SK-N-SH treated with all-trans-retinoic acid at 6 μM for 48 hours (cell line): ENCODE measurements at regions not wholly inside any gene's neighbourhood (a gene's known extent, or its start where the extent isn't known, plus 50 kb on each side); places are given as distances from the start of the nearest gene placed in this dataset.

ENCODE experiments used
- ATAC-seq: fragments of 200-7000 bp; cut with Tn5 transposase; 3 replicates; pipeline ENCODE4 v1.9.1; 2020; ENCODE audit warnings: mild to moderate bottlenecking, moderate library complexity
- ARNTL ChIP-seq: fragments of 450-650 bp; formaldehyde crosslinking; IDR thresholded peaks from 2 replicates; pipeline ENCODE4 v1.5.0; 2020; ENCODE audit warnings: low read depth, mild to moderate bottlenecking, moderate library complexity, borderline replicate concordance
- BACH2 ChIP-seq: fragments of 250-450 bp; sonication (Bioruptor Pico); IDR thresholded peaks from 2 replicates; pipeline ENCODE4 v1.9.0; 2021; ENCODE audit warnings: mild to moderate bottlenecking, borderline replicate concordance
- CSDC2 ChIP-seq: fragments of 250-450 bp; sonication (Bioruptor Pico); IDR thresholded peaks from 2 replicates; pipeline ENCODE4 v1.5.0; 2020; ENCODE audit warnings: mild to moderate bottlenecking, moderate library complexity
- ESRRG ChIP-seq: fragments of 250-450 bp; sonication (Bioruptor Pico); IDR thresholded peaks from 2 replicates; pipeline ENCODE4 v1.6.1; 2021; ENCODE audit warnings: mild to moderate bottlenecking
- GLIS3 ChIP-seq: fragments of 250-450 bp; sonication (Bioruptor Pico); IDR thresholded peaks from 2 replicates; pipeline ENCODE4 v1.5.0; 2020; ENCODE audit warnings: mild to moderate bottlenecking, moderate library complexity
- ISL1 ChIP-seq: fragments of 250-450 bp; sonication (Bioruptor Pico); IDR thresholded peaks from 2 replicates; pipeline ENCODE4 v2.1.2; 2022; ENCODE audit warnings: mild to moderate bottlenecking, moderate library complexity
- OSR1 ChIP-seq: fragments of 250-450 bp; sonication (Bioruptor Pico); IDR thresholded peaks from 2 replicates; pipeline ENCODE4 v1.8.0; 2022; ENCODE audit warnings: moderate library complexity, mild to moderate bottlenecking, inconsistent platforms
- RARB ChIP-seq: fragments of 250-450 bp; sonication (Bioruptor Pico); IDR thresholded peaks from 2 replicates; pipeline ENCODE4 v1.8.0; 2021; ENCODE audit warnings: mild to moderate bottlenecking, moderate library complexity
- SNAI2 ChIP-seq: fragments of 250-450 bp; sonication (Bioruptor Pico); IDR thresholded peaks from 2 replicates; pipeline ENCODE4 v1.5.0; 2020; ENCODE audit warnings: mild to moderate bottlenecking, moderate library complexity
- TCF4 ChIP-seq: fragments of 250-450 bp; sonication (Bioruptor Pico); IDR thresholded peaks from 2 replicates; pipeline ENCODE4 v1.8.0; 2021; ENCODE audit warnings: mild to moderate bottlenecking, moderate library complexity, borderline replicate concordance
- TOX ChIP-seq: fragments of 250-450 bp; sonication (Bioruptor Pico); IDR thresholded peaks from 2 replicates; pipeline ENCODE4 v1.8.0; 2021; ENCODE audit warnings: mild to moderate bottlenecking, moderate library complexity, borderline replicate concordance
- ZC3H10 ChIP-seq: fragments of 250-450 bp; sonication (Bioruptor Pico); IDR thresholded peaks from 2 replicates; pipeline ENCODE4 v1.5.1; 2021; ENCODE audit warnings: mild to moderate bottlenecking, moderate library complexity
- ZFP3 ChIP-seq: fragments of 250-450 bp; sonication (Bioruptor Pico); IDR thresholded peaks from 2 replicates; pipeline ENCODE4 v1.5.0; 2020; ENCODE audit warnings: mild to moderate bottlenecking, moderate library complexity
- ZFP30 ChIP-seq: fragments of 450-650 bp; formaldehyde crosslinking; IDR thresholded peaks from 2 replicates; pipeline ENCODE4 v1.5.0; 2022; ENCODE audit warnings: mild to moderate bottlenecking, moderate library complexity
- ZNF565 ChIP-seq: fragments of 450-650 bp; formaldehyde crosslinking; conservative IDR thresholded peaks from 2 replicates; pipeline ENCODE4 v1.5.0; 2020; ENCODE audit warnings: low read depth, mild to moderate bottlenecking, moderate library complexity
- ZNF70 ChIP-seq: fragments of 450-650 bp; formaldehyde crosslinking; IDR thresholded peaks from 2 replicates; pipeline ENCODE4 v1.5.0; 2020; ENCODE audit warnings: mild to moderate bottlenecking, moderate library complexity
- ZNF8 ChIP-seq: fragments of 450-650 bp; formaldehyde crosslinking; IDR thresholded peaks from 2 replicates; pipeline ENCODE4 v1.5.0; 2020; ENCODE audit warnings: mild to moderate bottlenecking, moderate library complexity
- TF ChIP-seq, protein P1 (sequence below): fragments of 250-450 bp; sonication (Bioruptor Pico); IDR thresholded peaks from 2 replicates; pipeline ENCODE4 v1.5.0; 2020; ENCODE audit warnings: mild to moderate bottlenecking, moderate library complexity
- TF ChIP-seq, protein P2 (sequence below): fragments of 250-450 bp; sonication (Bioruptor Pico); IDR thresholded peaks from 2 replicates; pipeline ENCODE4 v1.5.1; 2021; ENCODE audit warnings: mild to moderate bottlenecking, moderate library complexity
- TF ChIP-seq, protein P3 (sequence below): fragments of 250-450 bp; sonication (Bioruptor Pico); IDR thresholded peaks from 2 replicates; pipeline ENCODE4 v1.5.1; 2020; ENCODE audit warnings: low read depth, mild to moderate bottlenecking, moderate library complexity
- TF ChIP-seq, protein P4 (sequence below): fragments of 250-450 bp; sonication (Bioruptor Pico); IDR thresholded peaks from 2 replicates; pipeline ENCODE4 v1.8.0; 2021; ENCODE audit warnings: low read depth, mild to moderate bottlenecking, moderate library complexity, borderline replicate concordance
- TF ChIP-seq, protein P5 (sequence below): fragments of 250-450 bp; sonication (Bioruptor Pico); IDR thresholded peaks from 2 replicates; pipeline ENCODE4 v1.8.0; 2020; ENCODE audit warnings: mild to moderate bottlenecking, moderate library complexity, borderline replicate concordance

DNA sequence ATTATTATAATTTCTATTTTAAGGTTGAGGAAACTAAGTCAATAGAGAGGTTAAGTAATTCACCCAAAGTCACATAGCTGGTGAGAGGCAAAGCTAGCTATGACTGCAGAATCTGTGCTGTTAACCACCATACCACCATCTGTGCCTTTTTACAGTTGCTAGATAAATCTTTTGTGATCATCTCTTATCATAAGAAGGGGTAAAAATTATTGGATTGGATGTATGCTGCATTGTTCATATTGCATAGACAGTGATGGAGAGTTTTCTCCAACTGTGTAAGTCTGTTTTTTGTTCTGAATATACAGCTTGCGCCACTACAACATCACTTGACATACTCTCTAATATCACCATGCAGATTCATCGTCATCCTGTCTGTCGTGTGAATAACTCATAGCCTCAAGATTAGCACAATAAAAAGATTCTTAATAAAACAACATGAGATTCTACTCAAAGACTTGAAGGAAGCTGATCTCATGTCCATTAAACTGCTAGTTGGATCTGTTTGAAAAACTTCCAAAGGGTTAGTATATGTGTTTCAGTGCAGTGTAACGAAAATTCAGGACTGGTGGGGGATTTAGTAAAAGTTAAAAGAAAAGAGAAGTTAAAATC is 495.9 kb downstream of the SPRY1 start:
- TF ChIP-seq CSDC2 (0 out of 2 replicates have a peak, but pooled peaks have one; percentile 69), ARNTL (no peak), TOX (CRISPR knock-in tag) (peak; percentile 66; the same call in 1 of the 2 replicates), SNAI2 (CRISPR knock-in tag) (0 out of 2 replicates have a peak, but pooled peaks have one; percentile 20), GLIS3 (CRISPR knock-in tag) (no peak)
- TF ChIP-seq, protein P1, sequence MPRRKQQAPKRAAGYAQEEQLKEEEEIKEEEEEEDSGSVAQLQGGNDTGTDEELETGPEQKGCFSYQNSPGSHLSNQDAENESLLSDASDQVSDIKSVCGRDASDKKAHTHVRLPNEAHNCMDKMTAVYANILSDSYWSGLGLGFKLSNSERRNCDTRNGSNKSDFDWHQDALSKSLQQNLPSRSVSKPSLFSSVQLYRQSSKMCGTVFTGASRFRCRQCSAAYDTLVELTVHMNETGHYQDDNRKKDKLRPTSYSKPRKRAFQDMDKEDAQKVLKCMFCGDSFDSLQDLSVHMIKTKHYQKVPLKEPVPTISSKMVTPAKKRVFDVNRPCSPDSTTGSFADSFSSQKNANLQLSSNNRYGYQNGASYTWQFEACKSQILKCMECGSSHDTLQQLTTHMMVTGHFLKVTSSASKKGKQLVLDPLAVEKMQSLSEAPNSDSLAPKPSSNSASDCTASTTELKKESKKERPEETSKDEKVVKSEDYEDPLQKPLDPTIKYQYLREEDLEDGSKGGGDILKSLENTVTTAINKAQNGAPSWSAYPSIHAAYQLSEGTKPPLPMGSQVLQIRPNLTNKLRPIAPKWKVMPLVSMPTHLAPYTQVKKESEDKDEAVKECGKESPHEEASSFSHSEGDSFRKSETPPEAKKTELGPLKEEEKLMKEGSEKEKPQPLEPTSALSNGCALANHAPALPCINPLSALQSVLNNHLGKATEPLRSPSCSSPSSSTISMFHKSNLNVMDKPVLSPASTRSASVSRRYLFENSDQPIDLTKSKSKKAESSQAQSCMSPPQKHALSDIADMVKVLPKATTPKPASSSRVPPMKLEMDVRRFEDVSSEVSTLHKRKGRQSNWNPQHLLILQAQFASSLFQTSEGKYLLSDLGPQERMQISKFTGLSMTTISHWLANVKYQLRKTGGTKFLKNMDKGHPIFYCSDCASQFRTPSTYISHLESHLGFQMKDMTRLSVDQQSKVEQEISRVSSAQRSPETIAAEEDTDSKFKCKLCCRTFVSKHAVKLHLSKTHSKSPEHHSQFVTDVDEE (CRISPR knock-in tag), result 0 out of 2 replicates have a peak, but pooled peaks have one; percentile 12
- TF ChIP-seq, protein P2, sequence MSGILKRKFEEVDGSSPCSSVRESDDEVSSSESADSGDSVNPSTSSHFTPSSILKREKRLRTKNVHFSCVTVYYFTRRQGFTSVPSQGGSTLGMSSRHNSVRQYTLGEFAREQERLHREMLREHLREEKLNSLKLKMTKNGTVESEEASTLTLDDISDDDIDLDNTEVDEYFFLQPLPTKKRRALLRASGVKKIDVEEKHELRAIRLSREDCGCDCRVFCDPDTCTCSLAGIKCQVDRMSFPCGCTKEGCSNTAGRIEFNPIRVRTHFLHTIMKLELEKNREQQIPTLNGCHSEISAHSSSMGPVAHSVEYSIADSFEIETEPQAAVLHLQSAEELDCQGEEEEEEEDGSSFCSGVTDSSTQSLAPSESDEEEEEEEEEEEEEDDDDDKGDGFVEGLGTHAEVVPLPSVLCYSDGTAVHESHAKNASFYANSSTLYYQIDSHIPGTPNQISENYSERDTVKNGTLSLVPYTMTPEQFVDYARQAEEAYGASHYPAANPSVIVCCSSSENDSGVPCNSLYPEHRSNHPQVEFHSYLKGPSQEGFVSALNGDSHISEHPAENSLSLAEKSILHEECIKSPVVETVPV (CRISPR knock-in tag), result peak; percentile 46; the same call in 1 of the 2 replicates
- TF ChIP-seq, protein P3, sequence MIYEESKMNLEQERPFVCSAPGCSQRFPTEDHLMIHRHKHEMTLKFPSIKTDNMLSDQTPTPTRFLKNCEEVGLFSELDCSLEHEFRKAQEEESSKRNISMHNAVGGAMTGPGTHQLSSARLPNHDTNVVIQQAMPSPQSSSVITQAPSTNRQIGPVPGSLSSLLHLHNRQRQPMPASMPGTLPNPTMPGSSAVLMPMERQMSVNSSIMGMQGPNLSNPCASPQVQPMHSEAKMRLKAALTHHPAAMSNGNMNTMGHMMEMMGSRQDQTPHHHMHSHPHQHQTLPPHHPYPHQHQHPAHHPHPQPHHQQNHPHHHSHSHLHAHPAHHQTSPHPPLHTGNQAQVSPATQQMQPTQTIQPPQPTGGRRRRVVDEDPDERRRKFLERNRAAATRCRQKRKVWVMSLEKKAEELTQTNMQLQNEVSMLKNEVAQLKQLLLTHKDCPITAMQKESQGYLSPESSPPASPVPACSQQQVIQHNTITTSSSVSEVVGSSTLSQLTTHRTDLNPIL, result no peak
- peak; percentile 48 for ATAC-seq

DNA sequence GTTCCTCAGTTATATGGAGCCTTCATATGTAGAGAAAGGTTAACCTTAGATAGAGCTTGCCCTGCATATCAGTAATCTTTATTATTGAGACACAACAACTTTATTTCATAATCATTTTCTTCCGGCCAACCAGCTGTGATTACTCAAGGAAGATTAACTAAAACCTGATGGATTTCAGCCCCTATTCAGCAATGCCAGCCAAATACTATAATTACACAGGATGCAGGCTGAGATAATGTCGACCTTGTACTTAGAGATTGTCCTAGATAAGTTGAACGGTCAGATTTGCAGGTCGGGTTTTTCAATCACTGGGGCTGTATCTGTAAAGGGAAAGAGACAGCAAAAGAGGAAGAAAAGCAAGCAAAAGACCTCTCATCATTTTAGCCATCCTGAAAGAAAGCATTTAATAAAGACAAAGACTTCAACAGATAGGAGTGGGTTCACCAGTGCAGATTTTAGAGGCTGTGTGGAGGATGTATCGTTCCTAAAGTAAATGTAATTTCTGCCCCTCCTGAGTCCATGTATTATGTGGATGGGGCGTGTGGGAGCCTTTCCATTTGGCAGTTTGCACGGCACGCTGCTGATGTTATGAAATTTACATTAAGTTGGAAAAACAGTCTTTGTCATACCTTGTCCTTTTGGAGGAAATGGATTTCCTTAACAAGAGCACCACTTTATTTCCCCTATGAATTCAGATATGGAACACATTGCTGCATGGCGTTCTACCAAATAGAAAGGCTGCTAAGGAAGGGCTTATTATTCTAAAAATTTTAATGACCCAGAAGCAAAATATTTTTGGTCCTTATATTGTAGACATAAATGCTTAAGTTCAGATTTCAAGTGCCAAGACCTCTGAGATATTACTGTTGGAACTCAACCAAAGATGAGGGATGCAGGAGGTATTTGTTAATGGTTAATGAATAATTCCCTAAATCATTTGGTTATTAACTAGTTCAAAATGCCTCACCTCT is 496.7 kb downstream of the SPRY1 start:
- peak; percentile 73 for ATAC-seq
- TF ChIP-seq SNAI2 (CRISPR knock-in tag) (no peak; the same call in 1 of the 2 replicates), ARNTL (no peak), ZFP30 (no peak), OSR1 (CRISPR knock-in tag) (no peak), ZNF70 (CRISPR knock-in tag) (0 out of 2 replicates have a peak, but pooled peaks have one; percentile 62), BACH2 (CRISPR knock-in tag) (no peak), ISL1 (peak; percentile 94), RARB (CRISPR knock-in tag) (no peak), TOX (CRISPR knock-in tag) (no peak), ZC3H10 (no peak), ZNF565 (CRISPR knock-in tag) (no peak; the same call in 1 of the 2 replicates), TCF4 (CRISPR knock-in tag) (peak; percentile 97), ESRRG (no peak), ZFP3 (CRISPR knock-in tag) (no peak), ZNF8 (CRISPR knock-in tag) (no peak; the same call in 1 of the 2 replicates)
- TF ChIP-seq, protein P4, sequence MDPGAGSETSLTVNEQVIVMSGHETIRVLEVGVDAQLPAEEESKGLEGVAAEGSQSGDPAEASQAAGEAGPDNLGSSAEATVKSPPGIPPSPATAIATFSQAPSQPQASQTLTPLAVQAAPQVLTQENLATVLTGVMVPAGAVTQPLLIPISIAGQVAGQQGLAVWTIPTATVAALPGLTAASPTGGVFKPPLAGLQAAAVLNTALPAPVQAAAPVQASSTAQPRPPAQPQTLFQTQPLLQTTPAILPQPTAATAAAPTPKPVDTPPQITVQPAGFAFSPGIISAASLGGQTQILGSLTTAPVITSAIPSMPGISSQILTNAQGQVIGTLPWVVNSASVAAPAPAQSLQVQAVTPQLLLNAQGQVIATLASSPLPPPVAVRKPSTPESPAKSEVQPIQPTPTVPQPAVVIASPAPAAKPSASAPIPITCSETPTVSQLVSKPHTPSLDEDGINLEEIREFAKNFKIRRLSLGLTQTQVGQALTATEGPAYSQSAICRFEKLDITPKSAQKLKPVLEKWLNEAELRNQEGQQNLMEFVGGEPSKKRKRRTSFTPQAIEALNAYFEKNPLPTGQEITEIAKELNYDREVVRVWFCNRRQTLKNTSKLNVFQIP (CRISPR knock-in tag), result no peak
- TF ChIP-seq, protein P2 (CRISPR knock-in tag), result peak; percentile 64; the same call in 1 of the 2 replicates
- TF ChIP-seq, protein P3, result 0 out of 2 replicates have a peak, but pooled peaks have one; percentile 46
- TF ChIP-seq, protein P5, sequence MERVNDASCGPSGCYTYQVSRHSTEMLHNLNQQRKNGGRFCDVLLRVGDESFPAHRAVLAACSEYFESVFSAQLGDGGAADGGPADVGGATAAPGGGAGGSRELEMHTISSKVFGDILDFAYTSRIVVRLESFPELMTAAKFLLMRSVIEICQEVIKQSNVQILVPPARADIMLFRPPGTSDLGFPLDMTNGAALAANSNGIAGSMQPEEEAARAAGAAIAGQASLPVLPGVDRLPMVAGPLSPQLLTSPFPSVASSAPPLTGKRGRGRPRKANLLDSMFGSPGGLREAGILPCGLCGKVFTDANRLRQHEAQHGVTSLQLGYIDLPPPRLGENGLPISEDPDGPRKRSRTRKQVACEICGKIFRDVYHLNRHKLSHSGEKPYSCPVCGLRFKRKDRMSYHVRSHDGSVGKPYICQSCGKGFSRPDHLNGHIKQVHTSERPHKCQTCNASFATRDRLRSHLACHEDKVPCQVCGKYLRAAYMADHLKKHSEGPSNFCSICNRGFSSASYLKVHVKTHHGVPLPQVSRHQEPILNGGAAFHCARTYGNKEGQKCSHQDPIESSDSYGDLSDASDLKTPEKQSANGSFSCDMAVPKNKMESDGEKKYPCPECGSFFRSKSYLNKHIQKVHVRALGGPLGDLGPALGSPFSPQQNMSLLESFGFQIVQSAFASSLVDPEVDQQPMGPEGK (CRISPR knock-in tag), result no peak
